GM19023 (cell line): ENCODE measurements at regions not wholly inside any gene's neighbourhood (a gene's known extent, or its start where the extent isn't known, plus 50 kb on each side); places are given as distances from the start of the nearest gene placed in this dataset.
"Not testable (repeated sequence)": the region's sequence is repeated elsewhere in the genome, so short reads cannot be mapped to it uniquely, and the experiment has no call there.

ENCODE experiments used
- ATAC-seq: cut with Tn5 transposase; IDR thresholded peaks from one replicate; pipeline ENCODE4 v1.9.1; 2021; ENCODE audit warnings: mild to moderate bottlenecking, moderate library complexity; ENCODE audit not compliant: unreplicated experiment

GRCh38 chr5:158451993-158452672 is 593.2 kb upstream of the CLINT1 start:
- ATAC-seq: no peak

- no peak for ATAC-seq
Measured at GRCh38 chr5:158451203-158451992, 592.5 kb upstream of the CLINT1 start.

DNA sequence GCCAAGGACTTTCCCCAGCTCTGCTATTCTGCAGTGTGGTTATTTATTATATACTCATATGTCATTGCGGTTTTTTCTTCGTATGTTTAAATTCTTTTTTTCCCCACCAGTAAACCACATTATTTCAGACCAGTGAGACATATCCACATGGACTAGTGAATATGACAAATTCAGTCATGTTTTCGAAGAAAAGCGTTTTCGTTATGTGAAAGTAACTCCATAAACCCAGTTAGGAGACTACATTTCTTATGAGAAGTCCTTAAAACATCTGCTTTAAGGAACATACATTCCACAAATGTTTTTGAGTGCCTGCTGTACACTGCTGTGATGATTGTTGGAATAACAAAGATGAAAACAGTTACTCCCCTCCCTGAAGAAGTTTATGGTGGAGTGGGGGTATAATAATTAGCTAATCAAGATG is 591.8 kb upstream of the CLINT1 start:
- ATAC-seq: no peak

DNA sequence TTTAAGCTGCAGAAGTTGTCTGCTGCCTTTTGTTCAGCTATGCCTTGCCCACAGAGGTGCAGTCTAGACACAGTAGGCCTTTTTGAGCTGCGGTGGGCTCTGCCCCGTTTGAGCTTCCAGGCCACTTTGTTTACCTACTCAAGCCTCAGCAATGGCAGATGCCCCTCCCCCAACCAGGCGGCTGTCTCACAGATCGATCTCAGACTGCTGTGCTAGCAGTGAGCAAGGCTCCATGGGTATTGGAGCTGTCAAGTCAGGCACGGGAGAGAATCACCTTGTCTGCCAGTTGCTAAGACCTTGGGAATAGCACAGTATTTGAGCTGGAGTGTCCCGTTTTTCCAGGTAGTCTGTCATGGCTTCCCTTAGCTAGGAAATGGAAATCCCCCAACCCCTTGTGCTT is 587.8 kb upstream of the CLINT1 start:
- ATAC-seq: not testable (repeated sequence)

- ATAC-seq: not testable (repeated sequence)
Measured at GRCh38 chr5:158439204-158439603, 580.3 kb upstream of the CLINT1 start.

- no peak for ATAC-seq
Measured at GRCh38 chr5:158436271-158437065, 577.5 kb upstream of the CLINT1 start.

DNA sequence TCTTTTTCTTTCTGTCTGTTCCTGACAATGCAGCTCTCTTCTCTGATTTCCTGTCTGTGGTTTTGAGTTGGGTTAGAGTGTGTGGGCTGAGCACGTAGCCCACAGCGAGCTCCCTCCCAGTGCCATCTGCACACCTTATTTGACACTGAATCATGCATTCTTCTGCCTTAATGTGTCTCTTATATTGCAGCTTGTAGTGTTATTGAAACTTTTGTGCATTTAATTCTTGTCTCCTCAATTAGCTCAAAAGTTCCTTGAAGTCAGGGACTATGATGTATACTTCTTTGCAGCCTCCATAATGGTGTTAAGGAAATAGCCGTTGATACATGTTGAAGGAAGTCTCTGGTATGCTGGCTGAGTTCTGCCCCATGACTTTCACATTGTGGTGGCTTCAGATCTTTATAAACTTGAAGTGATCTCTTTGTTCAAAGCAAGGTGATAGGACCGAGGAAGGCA is 576.2 kb upstream of the CLINT1 start:
- peak; percentile 69 for ATAC-seq

DNA sequence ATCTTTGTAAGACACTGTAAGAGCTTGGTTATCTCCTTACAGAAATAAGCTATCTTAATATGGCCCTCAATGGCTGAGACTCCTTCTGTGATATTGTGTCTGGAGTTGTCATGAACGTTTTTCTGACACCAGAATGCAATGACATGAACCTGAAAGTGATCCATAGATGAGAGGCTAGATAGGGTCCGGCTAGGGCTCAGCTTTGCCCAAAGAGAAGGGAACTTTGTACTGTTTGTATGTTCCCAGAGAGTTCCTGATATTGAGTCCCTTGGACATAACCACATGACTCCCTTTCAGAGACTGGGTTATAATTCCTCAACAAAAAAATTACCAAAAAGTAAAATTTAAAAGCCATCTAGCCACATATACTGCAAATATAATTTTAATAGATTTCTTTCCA is 575.8 kb upstream of the CLINT1 start:
- ATAC-seq: no peak

GRCh38 chr5:158433634-158434033 is 574.7 kb upstream of the CLINT1 start:
- ATAC-seq: no peak

GRCh38 chr5:158431369-158432029 is 572.6 kb upstream of the CLINT1 start:
- no peak for ATAC-seq

- ATAC-seq: no peak
Measured at GRCh38 chr5:158430798-158431167, 571.8 kb upstream of the CLINT1 start.

DNA sequence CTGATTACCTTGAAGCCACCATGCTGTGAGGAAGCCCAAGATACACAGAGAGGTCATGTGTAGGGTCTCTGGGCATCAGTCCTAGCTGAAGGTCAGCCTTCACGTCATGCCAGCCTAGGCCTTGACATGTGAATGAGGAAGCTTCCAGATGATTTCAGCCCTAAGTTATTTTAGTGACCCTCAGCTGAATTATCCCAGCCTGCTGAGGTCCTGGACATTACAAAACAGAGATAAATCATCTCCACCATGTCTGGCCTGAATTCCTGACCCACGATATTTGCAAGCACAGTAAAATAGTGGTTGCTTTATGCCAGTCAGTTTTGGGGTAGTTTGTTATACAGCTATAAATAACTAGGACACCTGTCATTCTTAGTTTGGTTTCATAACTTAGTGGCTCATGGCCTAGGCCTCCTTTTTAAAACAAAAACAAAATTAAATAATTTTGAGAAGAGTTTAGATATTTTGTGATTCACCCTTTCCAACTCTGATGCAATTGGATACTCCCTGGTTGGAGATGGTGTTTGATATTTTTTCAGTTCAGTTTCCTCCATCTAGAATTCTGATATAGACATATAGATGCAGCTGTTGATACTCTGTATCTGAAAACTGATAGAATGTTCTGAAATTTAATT is 571.3 kb upstream of the CLINT1 start:
- no peak for ATAC-seq

- ATAC-seq: no peak
Measured at GRCh38 chr5:158429564-158429963, 570.6 kb upstream of the CLINT1 start.

GRCh38 chr5:158423623-158424200 is 564.8 kb upstream of the CLINT1 start:
- no peak for ATAC-seq

- ATAC-seq: no peak
Measured at GRCh38 chr5:158422653-158423515, 563.9 kb upstream of the CLINT1 start.

- no peak for ATAC-seq
Measured at GRCh38 chr5:158421319-158421718, 562.4 kb upstream of the CLINT1 start.

- no peak for ATAC-seq
Measured at GRCh38 chr5:158419186-158419585, 560.2 kb upstream of the CLINT1 start.

GRCh38 chr5:158414780-158415179 is 555.8 kb upstream of the CLINT1 start:
- no peak for ATAC-seq

DNA sequence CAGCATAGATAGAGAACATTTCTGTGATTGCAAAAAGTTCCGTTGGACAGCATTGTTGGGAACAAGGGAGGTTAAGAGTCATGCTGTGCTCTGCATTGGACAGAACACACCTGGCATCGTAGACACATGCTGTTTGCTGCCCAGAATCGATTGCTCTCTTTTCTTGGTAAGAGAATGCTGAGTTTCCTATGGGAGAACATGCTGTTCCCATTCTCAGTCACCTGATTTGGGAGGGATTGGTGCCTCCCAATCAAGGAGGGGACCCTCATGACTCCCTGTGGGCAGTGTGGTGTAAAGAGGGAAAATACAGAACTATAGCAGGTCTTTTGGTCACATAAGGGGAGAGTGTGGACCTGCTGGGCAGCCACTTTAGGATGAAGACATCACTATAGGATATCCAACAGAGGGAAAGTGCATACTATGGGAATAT is 555.4 kb upstream of the CLINT1 start:
- no peak for ATAC-seq
